Astrocyte of the cerebellum (primary cell): ENCODE measurements at regions not wholly inside any gene's neighbourhood (a gene's known extent, or its start where the extent isn't known, plus 50 kb on each side); places are given as distances from the start of the nearest gene placed in this dataset.

Experiments used
- DNase-seq: peaks from one replicate; pipeline ENCODE4 v3.0.0-alpha.2; 2011; ENCODE audit warnings: low read depth
- H3K4me3 ChIP-seq: 2 replicates; pipeline ENCODE4 v1.5.1; 2011; ENCODE audit warnings: mild to moderate bottlenecking, low read depth, low read length, moderate library complexity
- CTCF ChIP-seq: IDR thresholded peaks from 2 replicates; pipeline ENCODE4 v1.5.1; 2012; ENCODE audit warnings: low read length, low read depth, moderate library complexity, mild to moderate bottlenecking; ENCODE audit errors: missing control alignments
- in situ Hi-C: cut with HindIII; loops from 2 replicates; pipeline ENCODE4 v1.10.0; 2017; ENCODE audit warnings: low sequenced_read_pairs

GRCh38 chr2:8049176-8049575, 632.7 kb upstream of the ID2 start:
- in situ Hi-C loops: no loop called here
- DNase-seq: no peak
- no peak overlapping the region for H3K4me3 ChIP-seq
- no peak for TF ChIP-seq CTCF

GRCh38 chr2:8049851-8050571, 631.8 kb upstream of the ID2 start:
- no peak for DNase-seq
- no peak for TF ChIP-seq CTCF
- no peak overlapping the region for H3K4me3 ChIP-seq
- in situ Hi-C loops: no loop called here

DNA sequence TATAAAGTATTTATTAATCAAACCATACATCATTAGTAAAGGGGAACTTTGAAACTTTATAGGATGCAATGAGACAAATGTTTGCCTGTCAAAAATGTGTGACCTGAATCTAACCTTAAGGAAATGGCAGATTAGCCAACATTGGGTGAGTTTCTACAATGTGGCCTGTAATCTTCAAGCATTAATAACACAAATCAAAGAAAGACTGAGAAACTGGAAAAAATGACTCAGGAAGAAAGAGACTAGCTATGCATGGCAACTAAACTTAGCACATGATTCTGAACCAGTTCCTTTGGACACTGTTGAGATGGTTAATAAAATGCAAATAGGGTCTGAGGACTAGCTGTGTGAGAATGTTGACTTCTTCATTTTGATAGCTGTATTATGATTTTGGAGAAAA, 628.6 kb upstream of the ID2 start:
- DNase-seq: no peak
- in situ Hi-C loops: no loop called here
- H3K4me3 ChIP-seq: no peak overlapping the region
- TF ChIP-seq CTCF: no peak

GRCh38 chr2:8054070-8054469, 627.8 kb upstream of the ID2 start:
- no peak for DNase-seq
- H3K4me3 ChIP-seq: no peak overlapping the region
- TF ChIP-seq CTCF: no peak
- in situ Hi-C loops: no loop called here

GRCh38 chr2:8058652-8059051, 623.2 kb upstream of the ID2 start:
- TF ChIP-seq CTCF: no peak
- no peak for DNase-seq
- H3K4me3 ChIP-seq: no peak overlapping the region
- in situ Hi-C loops: no loop called here

- no peak for DNase-seq
- no peak for TF ChIP-seq CTCF
- in situ Hi-C loops: no loop called here
- no peak overlapping the region for H3K4me3 ChIP-seq
Observed at GRCh38 chr2:8059255-8059654, 622.6 kb upstream of the ID2 start.
